Nucleus accumbens (tissue), 56 donors: ENCODE measurements at regions not wholly inside any gene's neighbourhood (a gene's known extent, or its start where the extent isn't known, plus 50 kb on each side); places are given as distances from the start of the nearest gene placed in this dataset.
A peak's percentile ranks its signal among the peaks of the same experiment; 100 is the strongest.

ENCODE experiments used
- DNase-seq, 56 donors: peaks; one replicate each; lab custom pipeline; 2025; lab: John Stamatoyannopoulos, UW

GRCh38 chr1:184301227-184301626, 85.6 kb upstream of the C1orf21 start:
- no peak for DNase-seq

DNA sequence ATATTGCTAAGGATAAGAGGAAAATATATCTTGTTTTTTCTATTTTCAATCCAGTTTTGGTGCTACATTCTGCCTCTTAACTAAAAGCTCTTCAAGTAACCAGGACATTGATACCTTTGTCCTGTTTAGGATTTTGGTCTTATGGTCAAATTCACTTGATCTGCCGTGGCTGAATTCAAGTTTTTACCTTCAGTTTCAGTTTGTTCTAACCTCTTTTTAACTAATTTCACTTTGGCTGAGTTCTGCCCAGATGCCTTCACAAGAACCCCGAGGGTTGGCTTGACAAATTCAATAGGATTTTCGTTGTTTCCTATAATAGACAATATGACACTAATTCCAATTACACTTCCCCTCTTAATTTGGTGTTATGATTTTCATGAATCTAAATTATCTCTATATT, 84.5 kb upstream of the C1orf21 start:
- no peak for DNase-seq

- no peak for DNase-seq
Observed at GRCh38 chr1:184310157-184310819, 76.5 kb upstream of the C1orf21 start.

- DNase-seq: no peak
Observed at GRCh38 chr1:184311580-184311979, 75.2 kb upstream of the C1orf21 start.

DNA sequence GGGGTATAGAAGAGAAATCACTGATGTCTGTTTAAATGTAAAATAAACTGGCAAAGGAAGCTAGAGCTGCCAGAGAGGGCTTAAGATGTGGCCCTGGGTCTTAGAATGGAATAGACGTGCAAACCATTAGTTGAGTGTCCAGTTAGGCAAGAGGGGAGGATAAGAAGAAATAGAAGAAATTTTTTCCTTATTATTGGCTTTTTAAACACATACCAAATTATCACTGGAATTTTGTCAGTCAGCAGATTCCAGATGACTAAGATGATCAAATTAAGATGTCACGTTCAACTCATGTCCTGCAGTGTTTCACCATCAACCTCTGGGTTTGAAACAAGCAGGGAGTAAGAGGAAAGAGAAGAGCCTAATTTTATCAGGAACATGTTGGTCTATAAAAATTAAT, 71.6 kb upstream of the C1orf21 start:
- no peak for DNase-seq

GRCh38 chr1:184319879-184320278, 67.0 kb upstream of the C1orf21 start:
- DNase-seq: no peak

DNA sequence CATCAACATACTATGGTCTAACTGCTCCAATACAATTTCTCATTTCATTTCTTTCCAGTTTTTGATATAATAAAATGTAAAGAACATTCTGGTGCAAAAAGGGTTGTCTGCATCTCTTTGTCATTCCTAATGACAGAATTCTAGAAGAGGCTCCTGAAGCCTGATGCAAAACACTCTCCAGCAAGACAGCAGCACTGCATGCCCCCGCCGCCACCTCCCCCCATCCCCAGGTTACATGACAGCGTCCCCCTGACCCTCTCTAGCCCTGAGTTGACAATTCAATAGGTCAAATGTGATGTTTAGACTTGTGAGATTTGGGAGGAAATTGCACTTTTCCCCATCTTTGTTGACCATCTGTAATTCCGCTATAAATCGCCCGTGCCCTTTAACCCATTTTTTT, 64.6 kb upstream of the C1orf21 start:
- no peak for DNase-seq

- DNase-seq: no peak
Observed at GRCh38 chr1:184324972-184325371, 61.9 kb upstream of the C1orf21 start.

GRCh38 chr1:184326278-184326677, 60.6 kb upstream of the C1orf21 start:
- no peak for DNase-seq

DNA sequence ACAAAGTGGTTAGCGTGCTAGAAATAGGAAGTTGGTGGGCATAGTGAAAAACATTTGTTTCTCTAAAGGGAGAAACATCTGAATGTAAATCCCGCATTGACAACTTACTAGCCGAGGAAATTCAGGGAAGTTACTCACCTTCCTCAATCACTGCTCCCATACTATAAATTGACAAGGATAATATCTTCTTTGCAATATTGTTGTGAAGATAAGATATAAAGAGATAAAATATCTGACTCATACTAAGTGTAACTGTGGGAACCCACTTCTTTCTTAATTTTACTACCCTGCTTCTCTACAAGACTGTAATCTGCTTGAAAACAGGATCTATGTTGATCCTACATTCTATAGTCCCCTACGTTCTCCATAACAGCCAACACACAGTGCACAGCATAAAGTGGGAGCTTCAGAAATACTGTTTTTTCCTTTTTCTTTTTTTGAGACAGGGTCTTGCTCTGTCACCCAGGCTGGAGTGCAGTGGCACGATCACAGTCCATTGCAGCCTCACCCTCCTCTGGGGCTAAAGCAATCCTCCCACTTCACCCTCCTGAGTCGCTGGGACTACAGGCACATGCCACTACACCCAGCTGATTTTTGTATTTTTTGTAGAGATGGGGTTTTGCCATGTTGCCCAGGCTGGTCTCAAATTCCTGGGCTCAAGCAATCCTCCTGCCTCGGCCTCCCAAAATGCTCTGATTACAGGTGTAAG, 57.4 kb upstream of the C1orf21 start:
- no peak for DNase-seq

DNA sequence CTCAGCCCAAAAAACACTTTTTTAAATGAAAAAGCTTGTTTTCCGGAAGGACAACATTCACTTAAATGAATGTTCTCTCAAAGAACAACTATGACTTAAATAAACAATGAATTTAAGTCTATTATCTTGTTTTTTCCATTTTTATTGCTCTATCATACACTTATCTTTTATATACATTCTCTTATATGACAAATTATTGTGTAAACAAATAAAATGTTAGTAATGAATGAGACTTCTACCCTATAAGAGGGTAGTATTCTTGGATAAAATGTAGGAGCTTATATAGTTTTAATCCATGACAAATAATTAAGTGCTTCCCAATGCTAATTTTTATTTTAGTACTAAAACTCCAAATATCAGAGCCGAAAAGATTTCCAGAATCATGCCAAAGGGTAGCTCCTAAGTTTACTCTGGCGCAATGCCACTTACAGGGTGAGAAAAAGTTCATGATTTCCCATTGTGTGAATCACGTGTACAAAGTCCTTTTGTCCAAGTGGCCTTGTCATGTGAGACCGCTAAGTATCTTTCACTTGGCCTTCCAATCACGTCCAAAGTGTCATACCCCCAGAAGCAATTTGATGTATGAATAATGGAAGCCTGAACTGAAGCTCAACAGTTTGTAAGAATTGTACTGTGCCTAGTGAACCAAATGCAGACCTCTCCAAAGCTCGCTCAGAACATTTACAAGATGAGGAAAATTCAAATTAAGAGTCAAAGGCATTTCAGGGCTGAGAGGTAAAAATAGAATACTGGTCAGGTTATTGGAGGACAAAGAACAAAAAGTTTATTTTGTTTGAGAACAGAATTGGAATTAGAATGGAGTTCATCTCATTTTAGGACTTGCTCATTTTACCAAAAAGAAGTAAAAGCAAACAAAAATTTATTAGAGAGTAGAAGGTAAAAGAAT, 56.6 kb upstream of the C1orf21 start:
- peak in 2 of 56 donors; percentile 6 to 9 for DNase-seq

DNA sequence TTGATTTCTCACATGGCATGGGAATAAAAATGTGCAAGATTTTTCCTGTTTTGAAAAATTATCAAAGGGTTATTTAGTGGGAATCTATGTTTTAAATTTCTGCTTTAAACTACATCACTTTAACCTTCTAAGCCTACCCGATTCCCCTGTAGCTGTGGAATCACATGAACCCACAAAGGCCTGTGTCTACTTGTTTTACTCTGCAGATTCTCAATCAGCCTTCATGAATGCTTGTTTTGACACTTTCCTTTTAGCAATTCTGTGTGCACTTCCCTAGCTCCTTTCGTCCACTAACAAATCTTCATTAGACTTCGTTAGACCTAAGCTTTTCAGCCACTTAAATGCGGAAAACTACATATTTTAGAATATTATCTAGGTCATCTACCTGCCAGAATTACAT, 56.0 kb upstream of the C1orf21 start:
- no peak for DNase-seq
